NCI-H510A treated with DMSO at 0.1 percent for 48 hours (cell line): ENCODE measurements at regions not wholly inside any gene's neighbourhood (a gene's known extent, or its start where the extent isn't known, plus 50 kb on each side); places are given as distances from the start of the nearest gene placed in this dataset.

ENCODE experiments used
- DNase-seq: peaks from one replicate; lab custom pipeline; 2025; lab: John Stamatoyannopoulos, UW

DNA sequence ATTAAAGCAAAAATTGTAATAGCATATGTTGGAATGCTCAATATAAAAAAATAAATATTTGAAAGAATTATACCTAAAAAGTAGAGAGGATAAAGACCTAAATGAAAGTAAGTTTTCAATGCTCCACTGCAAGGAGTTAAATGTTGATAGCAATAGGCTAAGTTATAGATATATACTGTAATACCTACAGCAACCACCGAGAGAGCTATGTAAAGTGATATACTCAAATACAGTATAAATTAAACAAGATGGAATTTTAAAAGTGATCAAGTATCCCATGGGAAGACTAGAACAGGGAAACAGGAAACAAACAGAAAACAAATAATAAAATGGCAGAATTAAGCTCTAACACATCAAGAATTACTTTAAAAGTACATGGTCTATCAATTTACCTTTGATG lies 73.9 kb downstream of the CASP3 start:
- DNase-seq = no peak

DNA sequence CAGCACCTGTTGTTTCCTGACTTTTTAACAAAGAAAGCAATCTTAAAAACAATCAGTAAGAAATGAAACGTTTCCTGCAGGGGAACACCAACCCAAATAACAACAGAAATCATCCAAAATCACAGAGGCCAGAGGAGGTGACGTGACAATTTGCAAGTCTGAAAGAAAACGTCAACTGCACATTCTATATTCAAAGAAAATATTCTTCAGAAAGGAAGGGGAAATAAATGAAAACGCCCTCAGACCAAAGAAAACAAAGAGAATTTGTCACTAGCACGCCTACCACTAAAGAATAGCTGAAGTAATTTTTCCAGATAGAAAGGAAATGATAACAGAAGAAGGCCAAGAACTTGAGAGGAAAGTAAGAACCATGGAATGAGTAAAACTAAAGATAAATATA lies 74.4 kb downstream of the CASP3 start:
- no peak for DNase-seq

- DNase-seq = no peak
These were observed 75.5 kb downstream of the CASP3 start for GRCh38 chr4:184573701-184574100.

GRCh38 chr4:184568770-184569169 lies 80.5 kb downstream of the CASP3 start:
- no peak for DNase-seq

GRCh38 chr4:184563621-184564020 lies 85.6 kb downstream of the CASP3 start:
- no peak for DNase-seq

GRCh38 chr4:184558996-184559395 lies 84.6 kb upstream of the IRF2 start:
- no peak for DNase-seq

GRCh38 chr4:184553891-184554290 lies 79.5 kb upstream of the IRF2 start:
- DNase-seq = no peak

- no peak for DNase-seq
These were observed 76.1 kb upstream of the IRF2 start for GRCh38 chr4:184550476-184550875.

DNA sequence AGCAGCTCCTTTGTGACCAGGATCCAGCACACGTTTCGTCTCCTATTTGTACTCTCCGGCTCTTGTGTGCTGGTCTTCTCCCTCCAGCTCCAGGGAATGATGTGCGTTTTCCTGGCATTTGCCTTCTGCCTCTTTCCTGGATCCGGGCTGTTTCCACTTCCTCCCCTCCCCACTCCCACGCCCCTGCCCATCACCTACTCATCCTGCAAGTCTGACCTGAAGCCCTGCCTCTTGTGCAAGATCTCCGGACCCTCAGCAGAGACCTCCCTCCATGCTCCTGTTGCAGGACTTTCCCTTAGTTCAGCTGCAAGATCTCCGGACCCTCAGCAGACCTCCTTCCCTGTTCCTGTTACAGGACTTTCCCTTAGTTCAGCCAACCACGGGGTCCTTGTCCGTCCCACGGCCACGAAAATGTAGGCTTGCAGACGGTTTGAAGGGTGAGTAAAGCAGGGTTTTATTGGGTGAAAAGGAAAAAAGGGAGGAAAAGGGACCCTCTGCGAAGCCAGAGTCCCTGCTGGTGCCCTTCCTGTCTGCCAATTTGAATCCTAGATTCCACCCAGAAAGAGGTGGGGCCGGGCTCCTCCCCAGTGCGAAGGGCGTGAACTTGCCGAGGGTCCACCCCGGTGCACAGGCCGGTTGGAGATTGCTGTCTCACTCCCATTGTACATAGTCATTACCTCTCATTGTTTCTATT lies 74.4 kb upstream of the IRF2 start:
- DNase-seq = no peak

- DNase-seq = no peak
These were observed 73.9 kb upstream of the IRF2 start for GRCh38 chr4:184548316-184548647.

GRCh38 chr4:184544788-184545409 lies 70.5 kb upstream of the IRF2 start:
- no peak for DNase-seq

DNA sequence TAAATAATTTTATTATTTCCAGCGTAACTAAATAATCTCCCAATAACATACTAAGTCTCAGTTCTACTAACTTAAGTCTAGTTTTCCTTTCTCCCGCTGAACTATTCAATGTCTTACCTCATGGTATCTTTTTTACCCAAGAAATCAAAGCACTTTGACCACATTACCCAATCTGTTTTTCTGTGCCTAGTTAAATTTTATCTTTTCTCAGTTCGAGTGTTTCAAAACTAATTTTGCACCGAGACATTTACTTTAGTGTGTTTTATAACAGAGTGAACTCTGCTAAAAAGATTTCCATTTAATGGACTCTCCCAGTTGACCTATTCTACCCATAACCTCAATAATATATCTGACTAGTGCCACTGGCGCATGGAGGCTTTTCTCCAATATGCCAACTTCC lies 67.6 kb upstream of the IRF2 start:
- DNase-seq = no peak

- no peak for DNase-seq
These were observed 66.0 kb upstream of the IRF2 start for GRCh38 chr4:184540307-184540706.

- DNase-seq = peak; percentile 66
These were observed 63.8 kb upstream of the IRF2 start for GRCh38 chr4:184538023-184538599.

DNA sequence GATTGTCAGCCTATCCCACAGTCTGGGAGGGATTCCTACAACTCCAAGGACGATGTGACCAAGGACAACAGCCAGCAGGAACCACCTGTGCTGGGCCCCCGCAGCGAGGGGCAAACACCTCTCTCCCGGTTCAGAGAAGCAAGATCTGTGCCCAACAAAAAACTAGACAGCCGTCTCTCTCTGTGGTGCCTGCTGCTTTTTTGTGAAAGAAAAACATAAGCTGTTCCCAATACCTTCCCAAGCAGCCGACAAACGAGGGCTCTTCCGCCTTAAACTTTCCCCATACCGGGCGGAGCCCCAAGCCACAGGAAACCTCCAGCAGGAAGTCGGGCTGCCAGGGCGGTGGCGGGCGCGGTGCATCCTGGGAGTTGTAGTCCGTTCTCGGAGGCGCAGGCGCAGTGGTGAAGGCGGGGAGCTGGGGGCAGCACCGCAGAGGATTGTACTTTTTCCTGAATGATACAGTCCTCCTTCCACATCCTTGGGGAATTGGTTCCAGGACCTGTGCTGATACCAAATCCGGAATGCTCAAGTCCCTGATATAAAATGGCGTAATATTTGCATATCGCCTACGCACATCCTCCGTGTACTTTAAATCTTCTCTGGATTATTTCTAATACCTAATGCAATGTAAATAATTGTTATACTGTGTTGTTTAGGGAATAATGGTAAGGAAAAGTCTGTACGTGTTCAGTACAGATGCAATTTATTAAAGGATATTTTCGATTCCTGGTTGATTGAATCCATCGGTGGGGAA lies 63.1 kb upstream of the IRF2 start:
- peak; percentile 87 for DNase-seq

- no peak for DNase-seq
These were observed 62.5 kb upstream of the IRF2 start for GRCh38 chr4:184536881-184537248.

- DNase-seq = no peak
These were observed 61.9 kb upstream of the IRF2 start for GRCh38 chr4:184536065-184536880.

GRCh38 chr4:184534511-184535391 lies 60.4 kb upstream of the IRF2 start:
- no peak for DNase-seq

- DNase-seq = no peak
These were observed 59.6 kb upstream of the IRF2 start for GRCh38 chr4:184533908-184534307.

GRCh38 chr4:184531008-184531407 lies 56.7 kb upstream of the IRF2 start:
- DNase-seq = no peak

DNA sequence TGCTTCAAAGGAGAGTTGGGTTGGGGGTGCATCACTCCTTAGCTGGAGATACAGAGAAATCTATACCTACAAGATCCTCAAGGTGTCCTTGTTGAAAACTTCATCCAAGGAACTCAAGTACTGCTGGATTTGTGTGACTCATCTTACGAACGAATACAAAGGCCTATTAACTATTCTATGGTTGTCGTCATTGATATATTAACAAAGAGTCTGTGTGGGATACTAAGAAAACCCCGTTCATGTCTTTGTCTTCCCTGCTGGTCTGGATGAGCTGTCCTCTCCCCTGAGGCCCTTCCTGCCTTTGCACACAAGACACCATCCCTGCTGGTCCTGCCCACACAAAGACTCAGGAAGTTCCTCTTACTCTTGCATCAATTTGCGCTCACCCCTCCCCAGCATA lies 54.9 kb upstream of the IRF2 start:
- no peak for DNase-seq
